ENCODE measurements at regions not wholly inside any gene's neighbourhood (a gene's known extent, or its start where the extent isn't known, plus 50 kb on each side); places are given as distances from the start of the nearest gene placed in this dataset.

DNA sequence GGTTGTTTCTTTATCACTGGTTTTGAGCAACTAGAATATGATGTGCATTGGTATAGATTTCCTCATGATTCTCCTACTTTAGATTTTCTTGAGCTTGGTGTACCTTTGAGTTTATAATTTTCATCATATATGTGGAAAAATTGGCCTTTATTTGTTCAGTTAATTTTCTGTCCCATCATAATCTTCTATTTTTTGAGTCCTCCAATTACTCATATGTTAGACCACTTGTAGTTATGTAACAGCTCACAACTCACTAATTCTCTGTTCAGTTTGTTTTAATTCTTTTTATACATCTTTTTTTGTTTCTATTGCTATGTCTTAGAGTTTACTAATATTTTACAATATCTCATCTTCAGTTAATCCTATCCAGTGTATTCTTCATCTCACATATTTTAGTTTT is 81.3 kb upstream of the LAMA2 start:
- DNase-seq = no peak
- no peak overlapping the region for H3K27ac Mint-ChIP-seq
- H3K27me3 Mint-ChIP-seq = no peaks in the 10 kb centered on the region
- ChIA-PET POLR2A (no interaction called here), CTCF (no interaction called here)
- Histone ChIP-seq H3K4me3 (ENCODE audit: low read length) (no peak overlapping the region), H3K27me3 (ENCODE audit: insufficient read depth, low read length, poor library complexity, severe bottlenecking) (no peaks in the 10 kb centered on the region), H3K9me3 (ENCODE audit: low read length) (no peaks in the 10 kb centered on the region), H3K4me1 (ENCODE audit: insufficient read depth, low read length) (no peaks in the 10 kb centered on the region), H3K27ac (ENCODE audit: low read depth, low read length) (no peak overlapping the region), H3K36me3 (ENCODE audit: insufficient read depth, low read length) (no peaks in the 10 kb centered on the region)
- no peak overlapping the region for H3K4me3 Mint-ChIP-seq
- peaks cover 0 to 10% (median 3%) of the 10 kb centered on the region in 5 donors for H3K9me3 Mint-ChIP-seq
- no peaks in the 10 kb centered on the region for H3K36me3 Mint-ChIP-seq
- no peaks in the 10 kb centered on the region for H3K4me1 Mint-ChIP-seq

DNA sequence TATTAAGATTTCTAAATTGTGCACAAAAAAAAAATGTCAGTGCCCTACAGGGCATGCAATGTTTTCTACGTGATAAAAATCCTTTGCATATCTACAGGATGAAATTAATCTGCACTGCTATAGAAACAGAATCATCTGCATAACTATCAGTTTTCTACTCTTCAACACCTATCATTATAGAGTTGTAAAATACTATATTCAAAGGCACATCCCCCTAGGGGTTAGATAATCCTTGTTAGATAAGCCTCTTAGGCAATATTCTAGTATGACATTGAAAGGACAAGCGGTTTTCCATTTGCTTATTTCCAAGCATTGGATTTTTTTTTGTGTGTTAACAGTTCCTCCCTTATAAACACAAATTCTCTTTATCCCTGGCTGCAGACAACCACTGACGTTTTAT is 98.7 kb upstream of the LAMA2 start:
- Histone ChIP-seq H3K9me3 (ENCODE audit: low read length) (no peaks in the 10 kb centered on the region), H3K36me3 (ENCODE audit: insufficient read depth, low read length) (no peaks in the 10 kb centered on the region), H3K27ac (ENCODE audit: low read depth, low read length) (no peak overlapping the region), H3K27me3 (ENCODE audit: insufficient read depth, low read length, poor library complexity, severe bottlenecking) (no peaks in the 10 kb centered on the region), H3K4me1 (ENCODE audit: insufficient read depth, low read length) (no peaks in the 10 kb centered on the region), H3K4me3 (ENCODE audit: low read length) (no peak overlapping the region)
- H3K4me1 Mint-ChIP-seq = no peaks in the 10 kb centered on the region
- ChIA-PET CTCF (no interaction called here), POLR2A (no interaction called here)
- peaks cover 6 to 14% of the 10 kb centered on the region in 2 donors for H3K27me3 Mint-ChIP-seq
- DNase-seq = no peak
- no peak overlapping the region for H3K27ac Mint-ChIP-seq
- no peaks in the 10 kb centered on the region for H3K36me3 Mint-ChIP-seq
- peaks cover 0 to 11% (median 0%) of the 10 kb centered on the region in 5 donors for H3K9me3 Mint-ChIP-seq
- no peak overlapping the region for H3K4me3 Mint-ChIP-seq

DNA sequence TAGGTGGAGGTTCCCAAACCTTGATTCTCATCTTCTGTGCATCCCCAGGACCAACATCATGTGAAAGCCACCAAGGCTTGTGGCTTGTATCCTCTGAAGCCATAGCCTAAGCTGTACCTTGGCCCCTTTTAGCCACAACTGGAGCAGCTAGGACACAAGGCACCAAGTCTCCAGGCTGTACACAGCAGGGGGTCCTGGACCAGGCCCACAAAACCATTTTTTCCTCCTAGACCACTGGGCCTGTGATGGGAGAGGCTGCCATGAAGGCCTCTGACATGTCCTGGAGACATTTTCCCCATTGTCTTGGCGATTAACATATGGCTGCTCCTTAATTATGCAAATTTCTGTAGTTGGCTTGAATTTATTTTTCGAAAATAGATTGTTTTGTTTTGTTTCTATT is 114.8 kb upstream of the LAMA2 start:
- Mint-ChIP-seq H3K4me3 (no peak overlapping the region), H3K27me3 (no peaks in the 10 kb centered on the region), H3K4me1 (no peaks in the 10 kb centered on the region), H3K36me3 (no peaks in the 10 kb centered on the region), H3K9me3 (peaks cover 0 to 15% (median 2%) of the 10 kb centered on the region in 5 donors), H3K27ac (no peak overlapping the region)
- H3K9me3 ChIP-seq (ENCODE audit: low read length) = no peaks in the 10 kb centered on the region
- ChIA-PET POLR2A (no interaction called here), CTCF (no interaction called here)
- no peak overlapping the region for H3K27ac ChIP-seq (ENCODE audit: low read depth, low read length)
- no peaks in the 10 kb centered on the region for H3K27me3 ChIP-seq (ENCODE audit: insufficient read depth, low read length, poor library complexity, severe bottlenecking)
- H3K36me3 ChIP-seq (ENCODE audit: insufficient read depth, low read length) = no peaks in the 10 kb centered on the region
- H3K4me3 ChIP-seq (ENCODE audit: low read length) = no peak overlapping the region
- no peak for DNase-seq
- no peaks in the 10 kb centered on the region for H3K4me1 ChIP-seq (ENCODE audit: insufficient read depth, low read length)

DNA sequence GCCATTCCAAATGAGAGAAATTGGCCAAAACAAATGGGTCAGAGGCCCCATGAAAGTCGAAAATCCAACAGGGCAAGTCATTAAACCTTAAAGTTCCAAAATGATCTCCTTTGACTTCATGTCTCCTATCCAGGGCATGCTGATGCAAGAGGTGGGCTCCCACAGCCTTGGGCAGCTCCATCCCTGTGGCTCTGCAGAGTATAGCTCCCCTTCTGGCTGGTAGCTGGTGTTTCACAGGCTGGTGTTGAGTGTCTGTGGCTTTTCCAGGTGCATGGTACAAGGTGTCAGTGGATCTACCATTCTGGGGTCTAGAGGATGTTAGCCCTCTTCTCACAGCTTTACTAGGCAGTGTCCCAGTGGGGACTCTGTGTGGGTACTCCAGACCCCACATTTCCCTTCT is 115.2 kb upstream of the LAMA2 start:
- Histone ChIP-seq H3K27me3 (ENCODE audit: insufficient read depth, low read length, poor library complexity, severe bottlenecking) (no peaks in the 10 kb centered on the region), H3K9me3 (ENCODE audit: low read length) (no peaks in the 10 kb centered on the region), H3K4me1 (ENCODE audit: insufficient read depth, low read length) (no peaks in the 10 kb centered on the region), H3K27ac (ENCODE audit: low read depth, low read length) (no peak overlapping the region), H3K4me3 (ENCODE audit: low read length) (no peak overlapping the region), H3K36me3 (ENCODE audit: insufficient read depth, low read length) (no peaks in the 10 kb centered on the region)
- POLR2A ChIA-PET = no interaction called here
- Mint-ChIP-seq H3K27me3 (peaks cover 0 to under 1% of the 10 kb centered on the region in 2 donors), H3K9me3 (peaks cover 0 to 11% (median 2%) of the 10 kb centered on the region in 5 donors), H3K4me3 (no peak overlapping the region), H3K27ac (no peak overlapping the region), H3K4me1 (no peaks in the 10 kb centered on the region), H3K36me3 (no peaks in the 10 kb centered on the region)
- no peak for DNase-seq
- CTCF ChIA-PET = no interaction called here

DNA sequence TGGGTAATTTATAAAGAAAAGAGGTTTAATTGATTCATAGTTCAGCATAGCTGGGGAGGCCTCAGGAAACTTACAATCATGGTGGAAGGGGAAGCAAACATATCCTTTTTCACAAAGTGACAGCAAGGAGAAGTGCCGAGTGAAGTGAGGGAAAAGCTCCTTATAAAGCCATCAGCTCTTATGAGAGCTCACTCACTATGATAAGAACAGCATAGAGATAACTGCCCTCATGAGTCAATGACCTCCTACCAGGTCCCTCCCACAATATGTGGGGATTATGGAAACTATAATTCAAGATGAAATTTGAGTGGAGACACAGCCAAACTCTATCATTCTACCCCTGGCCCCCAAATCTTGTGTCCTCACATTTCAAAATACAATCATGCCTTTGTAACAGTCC is 115.8 kb upstream of the LAMA2 start:
- peaks cover 0 to 11% (median 2%) of the 10 kb centered on the region in 5 donors for H3K9me3 Mint-ChIP-seq
- ChIA-PET CTCF (no interaction called here), POLR2A (no interaction called here)
- Histone ChIP-seq H3K36me3 (ENCODE audit: insufficient read depth, low read length) (no peaks in the 10 kb centered on the region), H3K4me1 (ENCODE audit: insufficient read depth, low read length) (no peaks in the 10 kb centered on the region), H3K27me3 (ENCODE audit: insufficient read depth, low read length, poor library complexity, severe bottlenecking) (no peaks in the 10 kb centered on the region), H3K4me3 (ENCODE audit: low read length) (no peak overlapping the region), H3K9me3 (ENCODE audit: low read length) (no peaks in the 10 kb centered on the region), H3K27ac (ENCODE audit: low read depth, low read length) (no peak overlapping the region)
- no peak overlapping the region for H3K4me3 Mint-ChIP-seq
- no peaks in the 10 kb centered on the region for H3K4me1 Mint-ChIP-seq
- H3K36me3 Mint-ChIP-seq = no peaks in the 10 kb centered on the region
- DNase-seq = no peak
- no peak overlapping the region for H3K27ac Mint-ChIP-seq
- peaks cover 0 to 4% of the 10 kb centered on the region in 2 donors for H3K27me3 Mint-ChIP-seq

GRCh38 chr6:128763599-128764300 is 119.2 kb upstream of the LAMA2 start:
- Mint-ChIP-seq H3K27ac (no peak overlapping the region), H3K36me3 (no peaks in the 10 kb centered on the region), H3K4me1 (no peaks in the 10 kb centered on the region), H3K9me3 (peaks cover 0 to 6% (median 2%) of the 10 kb centered on the region in 5 donors), H3K4me3 (no peak overlapping the region), H3K27me3 (peaks cover 0 to 16% of the 10 kb centered on the region in 2 donors)
- no peak overlapping the region for H3K27ac ChIP-seq (ENCODE audit: low read depth, low read length)
- no peaks in the 10 kb centered on the region for H3K36me3 ChIP-seq (ENCODE audit: insufficient read depth, low read length)
- ChIA-PET CTCF (no interaction called here), POLR2A (no interaction called here)
- no peaks in the 10 kb centered on the region for H3K4me1 ChIP-seq (ENCODE audit: insufficient read depth, low read length)
- no peaks in the 10 kb centered on the region for H3K27me3 ChIP-seq (ENCODE audit: insufficient read depth, low read length, poor library complexity, severe bottlenecking)
- no peak overlapping the region for H3K4me3 ChIP-seq (ENCODE audit: low read length)
- DNase-seq = no peak
- no peaks in the 10 kb centered on the region for H3K9me3 ChIP-seq (ENCODE audit: low read length)

DNA sequence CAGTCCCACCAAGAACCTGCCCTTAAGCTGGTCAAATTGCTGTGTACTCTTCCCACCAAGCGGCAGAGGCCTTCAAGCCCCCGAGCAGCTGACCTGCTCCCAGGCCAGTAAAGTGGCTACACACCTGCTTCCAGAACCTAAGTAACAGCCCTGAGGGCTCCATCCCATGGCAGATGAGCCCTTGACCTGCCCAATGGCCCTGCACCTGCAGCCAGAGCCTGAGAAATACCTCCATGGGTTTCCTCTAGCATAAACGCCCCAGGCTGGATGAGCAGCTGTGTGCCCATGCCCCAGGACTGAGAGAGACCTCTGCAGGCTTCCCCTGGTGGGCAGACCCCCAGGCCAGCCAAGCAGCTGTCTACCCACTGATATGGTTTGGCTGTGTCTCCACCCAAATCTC is 123.0 kb upstream of the LAMA2 start:
- H3K9me3 Mint-ChIP-seq = no peaks in the 10 kb centered on the region
- Histone ChIP-seq H3K36me3 (ENCODE audit: insufficient read depth, low read length) (no peaks in the 10 kb centered on the region), H3K27me3 (ENCODE audit: insufficient read depth, low read length, poor library complexity, severe bottlenecking) (no peaks in the 10 kb centered on the region), H3K27ac (ENCODE audit: low read depth, low read length) (no peak overlapping the region), H3K4me1 (ENCODE audit: insufficient read depth, low read length) (no peaks in the 10 kb centered on the region), H3K9me3 (ENCODE audit: low read length) (no peaks in the 10 kb centered on the region), H3K4me3 (ENCODE audit: low read length) (no peak overlapping the region)
- no peaks in the 10 kb centered on the region for H3K36me3 Mint-ChIP-seq
- no peak overlapping the region for H3K4me3 Mint-ChIP-seq
- DNase-seq = no peak
- CTCF ChIA-PET = no interaction called here
- POLR2A ChIA-PET = no interaction called here
- peaks cover 0 to 18% of the 10 kb centered on the region in 2 donors for H3K27me3 Mint-ChIP-seq
- no peak overlapping the region for H3K27ac Mint-ChIP-seq
- H3K4me1 Mint-ChIP-seq = no peaks in the 10 kb centered on the region

- no peaks in the 10 kb centered on the region for H3K36me3 Mint-ChIP-seq
- H3K9me3 Mint-ChIP-seq = no peaks in the 10 kb centered on the region
- ChIA-PET POLR2A (no interaction called here), CTCF (no interaction called here)
- H3K4me1 Mint-ChIP-seq = no peaks in the 10 kb centered on the region
- Histone ChIP-seq H3K9me3 (ENCODE audit: low read length) (no peaks in the 10 kb centered on the region), H3K36me3 (ENCODE audit: insufficient read depth, low read length) (no peaks in the 10 kb centered on the region), H3K4me1 (ENCODE audit: insufficient read depth, low read length) (no peaks in the 10 kb centered on the region), H3K27ac (ENCODE audit: low read depth, low read length) (no peak overlapping the region), H3K4me3 (ENCODE audit: low read length) (no peak overlapping the region), H3K27me3 (ENCODE audit: insufficient read depth, low read length, poor library complexity, severe bottlenecking) (no peaks in the 10 kb centered on the region)
- peaks cover 0 to 18% of the 10 kb centered on the region in 2 donors for H3K27me3 Mint-ChIP-seq
- peak overlapping the region in 1 of 8 donors; percentile 3 for H3K27ac Mint-ChIP-seq
- no peak for DNase-seq
- no peak overlapping the region for H3K4me3 Mint-ChIP-seq
Observed at GRCh38 chr6:128759447-128759846, 123.5 kb upstream of the LAMA2 start.

DNA sequence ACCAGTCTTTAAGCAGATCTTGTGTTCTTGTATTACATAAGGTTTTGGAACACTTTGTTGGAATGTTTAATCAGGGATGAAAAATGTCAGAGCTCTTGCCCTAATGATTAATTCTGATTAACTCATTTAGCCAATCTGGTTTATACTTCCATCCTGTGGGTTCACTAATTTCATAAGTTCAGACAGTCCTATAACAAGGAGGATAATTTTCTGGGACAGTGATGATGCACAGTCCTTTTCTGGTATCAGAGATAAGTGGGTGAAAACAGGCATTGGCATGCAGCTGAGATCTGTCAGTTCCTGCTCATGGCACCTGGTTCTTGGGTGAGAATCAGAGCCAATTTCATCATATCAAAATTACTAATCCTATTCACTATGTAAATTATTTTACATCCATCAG is 125.0 kb upstream of the LAMA2 start:
- no peaks in the 10 kb centered on the region for H3K4me1 ChIP-seq (ENCODE audit: insufficient read depth, low read length)
- Mint-ChIP-seq H3K4me1 (no peaks in the 10 kb centered on the region), H3K36me3 (no peaks in the 10 kb centered on the region), H3K4me3 (no peak overlapping the region), H3K27me3 (peaks cover 0 to 18% of the 10 kb centered on the region in 2 donors), H3K27ac (no peak overlapping the region), H3K9me3 (no peaks in the 10 kb centered on the region)
- H3K27ac ChIP-seq (ENCODE audit: low read depth, low read length) = no peak overlapping the region
- POLR2A ChIA-PET = no interaction called here
- no peaks in the 10 kb centered on the region for H3K36me3 ChIP-seq (ENCODE audit: insufficient read depth, low read length)
- H3K4me3 ChIP-seq (ENCODE audit: low read length) = no peak overlapping the region
- no peaks in the 10 kb centered on the region for H3K27me3 ChIP-seq (ENCODE audit: insufficient read depth, low read length, poor library complexity, severe bottlenecking)
- DNase-seq = no peak
- no peaks in the 10 kb centered on the region for H3K9me3 ChIP-seq (ENCODE audit: low read length)
- CTCF ChIA-PET = no interaction called here
